ACC112 (cell line): ENCODE measurements at regions not wholly inside any gene's neighbourhood (a gene's known extent, or its start where the extent isn't known, plus 50 kb on each side); places are given as distances from the start of the nearest gene placed in this dataset.
A peak's percentile ranks its signal among the peaks of the same experiment; 100 is the strongest.

Experiments
- H2AFZ ChIP-seq: fragments of 200-600 bp; sonication (generic); one replicate; pipeline ENCODE4 v1.6.0; 2017; ENCODE audit warnings: antibody characterized with exemption, low read length; ENCODE audit not compliant: unreplicated experiment
- H3K27ac ChIP-seq: fragments of 200-600 bp; sonication (generic); 2 replicates; pipeline ENCODE4 v1.5.1; 2014; ENCODE audit warnings: low read depth, mild to moderate bottlenecking, antibody characterized with exemption, low read length, moderate library complexity
- H3K27me3 ChIP-seq: fragments of 200-600 bp; sonication (generic); 2 replicates; pipeline ENCODE4 v1.6.1; 2014; ENCODE audit warnings: mild to moderate bottlenecking, antibody characterized with exemption, low read length, moderate library complexity, mixed read lengths; ENCODE audit not compliant: insufficient read depth
- H3K36me3 ChIP-seq: fragments of 200-600 bp; sonication (generic); 2 replicates; pipeline ENCODE4 v1.6.1; 2016; ENCODE audit warnings: mild to moderate bottlenecking, antibody characterized with exemption, low read length, moderate library complexity, mixed read lengths; ENCODE audit not compliant: insufficient read depth
- H3K4me1 ChIP-seq: fragments of 200-600 bp; sonication (generic); one replicate; pipeline ENCODE4 v1.6.1; 2016; ENCODE audit warnings: low read length, mixed read lengths; ENCODE audit not compliant: insufficient read depth, unreplicated experiment, control insufficient read depth
- H3K4me3 ChIP-seq: fragments of 200-600 bp; sonication (generic); 2 replicates; pipeline ENCODE4 v1.5.1; 2014; ENCODE audit warnings: mild to moderate bottlenecking, low read depth, low read length
- H3K79me2 ChIP-seq: fragments of 200-600 bp; sonication (generic); one replicate; pipeline ENCODE4 v1.6.0; 2016; ENCODE audit warnings: low read length; ENCODE audit not compliant: control insufficient read depth, unreplicated experiment, insufficient read depth

- no peak overlapping the region for H3K27ac ChIP-seq
- H3K27me3 ChIP-seq: no peaks in the 10 kb centered on the region
- H3K36me3 ChIP-seq: no peaks in the 10 kb centered on the region
Observed at GRCh38 chr7:145919712-145920111, 196.9 kb upstream of the CNTNAP2 start.

DNA sequence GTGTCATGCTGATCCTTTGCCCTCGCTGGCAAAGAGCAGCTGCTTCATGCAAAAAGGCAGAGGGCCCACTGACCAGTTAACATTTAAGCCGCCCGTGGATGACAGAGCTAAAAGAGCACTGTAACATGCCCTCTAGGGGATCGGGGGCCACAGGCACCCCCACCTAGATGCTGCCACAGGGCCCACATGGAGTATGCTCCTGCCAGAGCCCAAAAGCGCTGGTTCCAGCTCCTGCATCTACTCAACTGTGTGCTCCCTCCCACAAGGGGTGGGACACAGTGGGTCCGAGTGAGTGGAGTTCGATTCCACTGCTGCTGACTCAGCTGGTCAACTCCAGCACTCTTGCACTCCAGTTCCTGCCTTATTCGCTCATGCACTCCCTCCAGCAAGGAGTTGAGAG, 199.8 kb upstream of the CNTNAP2 start:
- H3K4me3 ChIP-seq: no peak overlapping the region
- no peaks in the 10 kb centered on the region for H3K36me3 ChIP-seq
- no peak overlapping the region for H3K27ac ChIP-seq
- H3K4me1 ChIP-seq: no peaks in the 10 kb centered on the region
- H3K79me2 ChIP-seq: no peaks in the 10 kb centered on the region
- no peaks in the 10 kb centered on the region for H3K27me3 ChIP-seq
- no peak overlapping the region for H2AFZ ChIP-seq

More at GRCh38 chr7:145919712-145920111, 196.9 kb upstream of the CNTNAP2 start:
- Histone ChIP-seq H2AFZ (no peak overlapping the region), H3K4me1 (no peaks in the 10 kb centered on the region), H3K79me2 (no peaks in the 10 kb centered on the region), H3K4me3 (no peak overlapping the region)

GRCh38 chr7:145915679-145916078, 200.9 kb upstream of the CNTNAP2 start:
- no peaks in the 10 kb centered on the region for H3K79me2 ChIP-seq
- no peaks in the 10 kb centered on the region for H3K4me1 ChIP-seq
- H3K27ac ChIP-seq: no peak overlapping the region
- H2AFZ ChIP-seq: no peak overlapping the region
- no peaks in the 10 kb centered on the region for H3K27me3 ChIP-seq
- H3K36me3 ChIP-seq: no peaks in the 10 kb centered on the region
- no peak overlapping the region for H3K4me3 ChIP-seq

GRCh38 chr7:145909991-145910513, 206.5 kb upstream of the CNTNAP2 start:
- Histone ChIP-seq H3K27me3 (no peaks in the 10 kb centered on the region), H3K36me3 (no peaks in the 10 kb centered on the region), H3K4me3 (0 out of 2 replicates have a peak overlapping the region, but pooled peaks have one; percentile 29), H2AFZ (peak overlapping the region; percentile 6), H3K27ac (peak overlapping the region; percentile 89), H3K79me2 (no peaks in the 10 kb centered on the region), H3K4me1 (no peaks in the 10 kb centered on the region)

GRCh38 chr7:145903658-145904057, 212.9 kb upstream of the CNTNAP2 start:
- no peak overlapping the region for H3K4me3 ChIP-seq
- no peaks in the 10 kb centered on the region for H3K36me3 ChIP-seq
- H3K4me1 ChIP-seq: no peaks in the 10 kb centered on the region
- H3K27ac ChIP-seq: no peak overlapping the region
- no peaks in the 10 kb centered on the region for H3K79me2 ChIP-seq
- no peaks in the 10 kb centered on the region for H3K27me3 ChIP-seq
- no peak overlapping the region for H2AFZ ChIP-seq

DNA sequence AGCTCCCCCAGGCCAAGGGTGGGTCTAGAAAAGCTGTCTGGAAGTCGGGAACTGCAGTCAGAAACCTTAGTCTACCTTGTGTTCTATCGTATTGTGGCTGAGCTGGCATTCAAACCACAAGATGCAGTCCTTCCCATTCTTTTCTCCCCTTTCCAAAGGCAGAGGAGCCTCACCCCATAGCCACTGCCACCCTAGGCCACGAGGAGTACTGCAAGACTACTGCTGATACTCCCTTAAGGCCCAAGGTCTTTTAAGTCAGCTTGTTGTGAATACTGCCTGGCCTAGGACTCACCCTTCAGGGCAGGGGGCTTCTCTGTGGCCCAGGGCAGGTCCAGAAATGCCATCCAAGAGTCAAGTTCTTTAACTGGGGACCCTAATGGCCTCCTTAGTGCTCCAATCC, 214.5 kb upstream of the CNTNAP2 start:
- H3K79me2 ChIP-seq: no peaks in the 10 kb centered on the region
- H3K27ac ChIP-seq: no peak overlapping the region
- H3K27me3 ChIP-seq: no peaks in the 10 kb centered on the region
- H2AFZ ChIP-seq: no peak overlapping the region
- no peak overlapping the region for H3K4me3 ChIP-seq
- H3K4me1 ChIP-seq: no peaks in the 10 kb centered on the region
- no peaks in the 10 kb centered on the region for H3K36me3 ChIP-seq

DNA sequence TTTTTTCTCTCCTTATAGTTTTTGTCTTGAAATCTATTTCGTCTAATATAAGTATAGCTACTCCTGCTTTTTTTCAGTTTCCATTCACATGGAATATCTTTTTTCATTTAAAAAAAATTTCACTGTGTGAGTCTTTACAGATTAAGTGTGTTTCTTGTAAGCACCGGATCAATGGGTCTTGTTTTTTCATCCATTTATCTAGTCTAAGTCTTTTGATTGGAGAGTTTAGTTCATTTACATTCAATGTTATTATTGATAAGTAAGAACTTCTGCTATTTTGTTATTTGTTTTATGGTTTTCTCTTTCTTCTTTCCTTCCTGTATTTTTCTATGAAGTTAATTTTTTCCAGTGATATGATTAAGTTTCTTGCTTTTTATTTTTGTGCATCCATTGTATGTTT, 216.7 kb upstream of the CNTNAP2 start:
- Histone ChIP-seq H3K79me2 (no peaks in the 10 kb centered on the region), H3K36me3 (no peaks in the 10 kb centered on the region), H3K4me1 (no peaks in the 10 kb centered on the region), H3K27ac (no peak overlapping the region), H2AFZ (no peak overlapping the region), H3K27me3 (no peaks in the 10 kb centered on the region), H3K4me3 (no peak overlapping the region)

- no peaks in the 10 kb centered on the region for H3K4me1 ChIP-seq
- H3K27me3 ChIP-seq: no peaks in the 10 kb centered on the region
- H3K79me2 ChIP-seq: no peaks in the 10 kb centered on the region
- H3K27ac ChIP-seq: no peak overlapping the region
- H3K36me3 ChIP-seq: no peaks in the 10 kb centered on the region
- H2AFZ ChIP-seq: no peak overlapping the region
- H3K4me3 ChIP-seq: no peak overlapping the region
Observed at GRCh38 chr7:145893925-145894535, 222.6 kb upstream of the CNTNAP2 start.

GRCh38 chr7:145884716-145885514, 231.7 kb upstream of the CNTNAP2 start:
- H3K27ac ChIP-seq: no peak overlapping the region
- no peak overlapping the region for H2AFZ ChIP-seq
- H3K27me3 ChIP-seq: no peaks in the 10 kb centered on the region
- H3K4me3 ChIP-seq: no peak overlapping the region
- H3K79me2 ChIP-seq: no peaks in the 10 kb centered on the region
- no peaks in the 10 kb centered on the region for H3K36me3 ChIP-seq
- H3K4me1 ChIP-seq: no peaks in the 10 kb centered on the region

DNA sequence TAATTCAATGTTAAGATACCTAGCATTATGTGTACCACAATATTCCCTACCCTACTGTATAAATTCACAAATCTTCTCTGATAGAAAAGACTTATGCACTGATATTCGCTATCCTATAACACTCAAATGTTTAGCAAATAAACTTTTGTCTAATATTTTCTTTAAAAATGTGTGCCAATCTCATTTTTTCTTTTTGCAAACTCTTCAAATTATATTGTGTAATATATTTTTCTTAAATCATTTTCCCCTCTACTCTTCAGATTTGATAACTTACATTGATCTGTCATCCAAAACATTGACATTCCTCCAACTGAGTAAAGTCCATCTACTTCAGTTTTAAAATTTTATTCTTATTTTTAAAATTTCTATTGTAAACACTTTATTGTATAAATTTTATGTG, 240.2 kb upstream of the CNTNAP2 start:
- Histone ChIP-seq H3K27me3 (no peaks in the 10 kb centered on the region), H3K79me2 (no peaks in the 10 kb centered on the region), H3K4me1 (no peaks in the 10 kb centered on the region), H3K4me3 (no peak overlapping the region), H2AFZ (no peak overlapping the region), H3K27ac (no peak overlapping the region), H3K36me3 (no peaks in the 10 kb centered on the region)

GRCh38 chr7:145875267-145875666, 241.3 kb upstream of the CNTNAP2 start:
- Histone ChIP-seq H3K4me3 (no peak overlapping the region), H2AFZ (no peak overlapping the region), H3K4me1 (no peaks in the 10 kb centered on the region), H3K36me3 (no peaks in the 10 kb centered on the region), H3K79me2 (no peaks in the 10 kb centered on the region), H3K27ac (no peak overlapping the region), H3K27me3 (no peaks in the 10 kb centered on the region)
